Panc1 (cell line): ENCODE measurements at regions not wholly inside any gene's neighbourhood (a gene's known extent, or its start where the extent isn't known, plus 50 kb on each side); places are given as distances from the start of the nearest gene placed in this dataset.

Experiments used
- ATAC-seq: fragments of 200-7000 bp; cut with Tn5 transposase; 2 replicates; pipeline ENCODE4 v1.9.1; 2020; ENCODE audit warnings: mild to moderate bottlenecking, moderate library complexity
- BruUV-seq: library from RNA; stranded (reverse); fragments of 400-500 nt; replicated peaks from 2 replicates; lab custom pipeline; 2021; lab: Mats Ljungman, UMichigan
- CTCF ChIA-PET: fragments of 300-600 bp; sonication (Branson Sonifier 250); formaldehyde crosslinking; loops from one replicate; lab custom pipeline; 2022; ENCODE audit warnings: antibody characterized with exemption; lab: Charles Lee
- POLR2A ChIA-PET: fragments of 300-600 bp; sonication (Branson Sonifier 250); formaldehyde crosslinking; loops from one replicate; lab custom pipeline; 2022; ENCODE audit warnings: antibody characterized with exemption; lab: Charles Lee
- DNase-seq: peaks from one replicate; pipeline ENCODE4 v3.0.0-alpha.2; 2010; ENCODE audit warnings: low read depth, low spot score
- H3K27ac ChIP-seq: 2 replicates; pipeline ENCODE4 v1.5.1; 2011; ENCODE audit warnings: mild to moderate bottlenecking, low read length, inconsistent platforms
- H3K27me3 ChIP-seq: fragments of 200-500 bp; sonication (Bioruptor generic); 2 replicates; pipeline ENCODE4 v1.6.0; 2014; ENCODE audit warnings: low read length, inconsistent platforms; ENCODE audit not compliant: control insufficient read depth, insufficient read depth
- H3K36me3 ChIP-seq: fragments of 200-500 bp; sonication (Bioruptor generic); 2 replicates; pipeline ENCODE4 v1.5.1; 2014; ENCODE audit warnings: inconsistent platforms, mild to moderate bottlenecking, low read length, moderate library complexity; ENCODE audit not compliant: control insufficient read depth, insufficient read depth
- H3K4me1 ChIP-seq: 2 replicates; pipeline ENCODE4 v1.5.1; 2011; ENCODE audit warnings: inconsistent platforms, mild to moderate bottlenecking, low read length, moderate library complexity; ENCODE audit not compliant: control insufficient read depth, insufficient read depth
- H3K4me3 ChIP-seq, 2 experiments: 2 replicates each; pipeline ENCODE4 v1.5.1; 2011 to 2012; ENCODE audit warnings: low read depth in 2 of 2, low read length in 2 of 2, mild to moderate bottlenecking in 2 of 2, inconsistent platforms in 1 of 2, moderate library complexity in 1 of 2
- H3K9me3 ChIP-seq: fragments of 200-500 bp; sonication (Bioruptor generic); 2 replicates; pipeline ENCODE4 v1.5.1; 2014; ENCODE audit warnings: low read depth, mild to moderate bottlenecking, inconsistent platforms, low read length, moderate library complexity; ENCODE audit not compliant: control insufficient read depth, insufficient read depth
- CTCF ChIP-seq: fragments of 450-650 bp; IDR thresholded peaks from 2 replicates; pipeline ENCODE4 v1.5.1; 2017; ENCODE audit warnings: mild to moderate bottlenecking
- POLR2AphosphoS5 ChIP-seq: IDR thresholded peaks from 2 replicates; pipeline ENCODE4 v1.6.1; 2012; ENCODE audit warnings: mild to moderate bottlenecking, low read depth, low read length, moderate library complexity
- SIN3A ChIP-seq: IDR thresholded peaks from 2 replicates; pipeline ENCODE4 v1.6.1; 2012; ENCODE audit warnings: low read depth, mild to moderate bottlenecking, low read length, moderate library complexity, borderline replicate concordance; ENCODE audit not compliant: insufficient read depth
- TCF7L2 ChIP-seq: IDR thresholded peaks from 2 replicates; pipeline ENCODE4 v1.6.1; 2011; ENCODE audit warnings: mild to moderate bottlenecking, low read depth, low read length, inconsistent platforms
- in situ Hi-C: cut with HindIII; loops from 2 replicates; pipeline ENCODE4 v1.10.0; 2016; ENCODE audit warnings: low sequenced_read_pairs, low pct_unique_long_range_greater_than_20kb
- intact Hi-C: fragments of 100-400 bp; cut with micrococcal nuclease; formaldehyde crosslinking; loops from one replicate; pipeline ENCODE4 v1.10.0; 2022; ENCODE audit not compliant: unreplicated experiment
- TF ChIP-seq, protein P1 (sequence below), 2 experiments: IDR thresholded peaks; 2 replicates each; pipeline ENCODE4 v1.6.1; 2011 to 2012; ENCODE audit warnings: low read depth in 2 of 2, control low read depth in 1 of 2, low read length in 1 of 2, mild to moderate bottlenecking in 1 of 2, moderate library complexity in 1 of 2; ENCODE audit not compliant: insufficient read depth in 1 of 2

- Histone ChIP-seq H3K4me1 (no peaks in the 10 kb centered on the region), H3K36me3 (no peaks in the 10 kb centered on the region), H3K27me3 (no peaks in the 10 kb centered on the region), H3K9me3 (no peaks in the 10 kb centered on the region), H3K4me3 (no peak overlapping the region), H3K27ac (no peak overlapping the region)
- CTCF ChIA-PET: no interaction called here
- intact Hi-C loops: no loop called here
- DNase-seq: no peak
- in situ Hi-C loops: no loop called here
- ATAC-seq: no peak
- no peak for TF ChIP-seq SIN3A
- no peak for TF ChIP-seq CTCF
- no peak for TF ChIP-seq TCF7L2
- TF ChIP-seq, protein P1, sequence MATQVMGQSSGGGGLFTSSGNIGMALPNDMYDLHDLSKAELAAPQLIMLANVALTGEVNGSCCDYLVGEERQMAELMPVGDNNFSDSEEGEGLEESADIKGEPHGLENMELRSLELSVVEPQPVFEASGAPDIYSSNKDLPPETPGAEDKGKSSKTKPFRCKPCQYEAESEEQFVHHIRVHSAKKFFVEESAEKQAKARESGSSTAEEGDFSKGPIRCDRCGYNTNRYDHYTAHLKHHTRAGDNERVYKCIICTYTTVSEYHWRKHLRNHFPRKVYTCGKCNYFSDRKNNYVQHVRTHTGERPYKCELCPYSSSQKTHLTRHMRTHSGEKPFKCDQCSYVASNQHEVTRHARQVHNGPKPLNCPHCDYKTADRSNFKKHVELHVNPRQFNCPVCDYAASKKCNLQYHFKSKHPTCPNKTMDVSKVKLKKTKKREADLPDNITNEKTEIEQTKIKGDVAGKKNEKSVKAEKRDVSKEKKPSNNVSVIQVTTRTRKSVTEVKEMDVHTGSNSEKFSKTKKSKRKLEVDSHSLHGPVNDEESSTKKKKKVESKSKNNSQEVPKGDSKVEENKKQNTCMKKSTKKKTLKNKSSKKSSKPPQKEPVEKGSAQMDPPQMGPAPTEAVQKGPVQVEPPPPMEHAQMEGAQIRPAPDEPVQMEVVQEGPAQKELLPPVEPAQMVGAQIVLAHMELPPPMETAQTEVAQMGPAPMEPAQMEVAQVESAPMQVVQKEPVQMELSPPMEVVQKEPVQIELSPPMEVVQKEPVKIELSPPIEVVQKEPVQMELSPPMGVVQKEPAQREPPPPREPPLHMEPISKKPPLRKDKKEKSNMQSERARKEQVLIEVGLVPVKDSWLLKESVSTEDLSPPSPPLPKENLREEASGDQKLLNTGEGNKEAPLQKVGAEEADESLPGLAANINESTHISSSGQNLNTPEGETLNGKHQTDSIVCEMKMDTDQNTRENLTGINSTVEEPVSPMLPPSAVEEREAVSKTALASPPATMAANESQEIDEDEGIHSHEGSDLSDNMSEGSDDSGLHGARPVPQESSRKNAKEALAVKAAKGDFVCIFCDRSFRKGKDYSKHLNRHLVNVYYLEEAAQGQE (IDR thresholded peaks at IDR 0.05; ENCODE audit: insufficient read depth in 1 of 2, low read depth in 2 of 2, low read length in 1 of 2): no peak
- TF ChIP-seq POLR2AphosphoS5: no peak
- POLR2A ChIA-PET: no interaction called here
- BruUV-seq: no TSS peak
Observed at GRCh38 chr3:13201851-13202250, 128.6 kb upstream of the IQSEC1 start.

- H3K27ac ChIP-seq: no peak overlapping the region
- no peaks in the 10 kb centered on the region for H3K27me3 ChIP-seq
- H3K9me3 ChIP-seq: no peaks in the 10 kb centered on the region
- BruUV-seq: no TSS peak
- ChIA-PET CTCF (no interaction called here), POLR2A (no interaction called here)
- ATAC-seq (no peak), DNase-seq (no peak)
- no peak overlapping the region for H3K4me3 ChIP-seq
- intact Hi-C loops (no loop called here), in situ Hi-C loops (no loop called here)
- H3K4me1 ChIP-seq: no peaks in the 10 kb centered on the region
- H3K36me3 ChIP-seq: no peaks in the 10 kb centered on the region
- TF ChIP-seq CTCF (no peak), TCF7L2 (no peak), SIN3A (no peak), POLR2AphosphoS5 (no peak)
- TF ChIP-seq, protein P1 (IDR thresholded peaks at IDR 0.05; ENCODE audit: insufficient read depth in 1 of 2, low read depth in 2 of 2, low read length in 1 of 2): no peak
Observed at GRCh38 chr3:13200946-13201345, 127.7 kb upstream of the IQSEC1 start.
